ENCODE measurements at regions not wholly inside any gene's neighbourhood (a gene's known extent, or its start where the extent isn't known, plus 50 kb on each side); places are given as distances from the start of the nearest gene placed in this dataset.

- no peak for TF ChIP-seq CTCF (IDR thresholded peaks at IDR 0.05 in 4 of 5, conservative IDR thresholded peaks at IDR 0.05 in 1 of 5)
- TF ChIP-seq POLR2A (IDR thresholded peaks at IDR 0.05), result no peak
Observed at GRCh38 chrX:150063674-150064073, 125.4 kb upstream of the EOLA2 start.

Data from gastrocnemius medialis (tissue), 4 donors.